Fibroblast of the aortic adventitia (primary cell): ENCODE measurements at regions not wholly inside any gene's neighbourhood (a gene's known extent, or its start where the extent isn't known, plus 50 kb on each side); places are given as distances from the start of the nearest gene placed in this dataset.

Experiments used
- DNase-seq: peaks from one replicate; pipeline ENCODE4 v3.0.0-alpha.2; 2010; ENCODE audit warnings: low read depth
- H3K4me3 ChIP-seq: 2 replicates; pipeline ENCODE4 v1.5.1; 2011; ENCODE audit warnings: low read depth, mild to moderate bottlenecking, control low read depth, low read length, moderate library complexity
- TF ChIP-seq, protein P1 (sequence below): IDR thresholded peaks from 2 replicates; pipeline ENCODE4 v1.5.1; 2011; ENCODE audit warnings: mild to moderate bottlenecking, low read length, control low read depth, inconsistent platforms; ENCODE audit not compliant: insufficient read depth

DNA sequence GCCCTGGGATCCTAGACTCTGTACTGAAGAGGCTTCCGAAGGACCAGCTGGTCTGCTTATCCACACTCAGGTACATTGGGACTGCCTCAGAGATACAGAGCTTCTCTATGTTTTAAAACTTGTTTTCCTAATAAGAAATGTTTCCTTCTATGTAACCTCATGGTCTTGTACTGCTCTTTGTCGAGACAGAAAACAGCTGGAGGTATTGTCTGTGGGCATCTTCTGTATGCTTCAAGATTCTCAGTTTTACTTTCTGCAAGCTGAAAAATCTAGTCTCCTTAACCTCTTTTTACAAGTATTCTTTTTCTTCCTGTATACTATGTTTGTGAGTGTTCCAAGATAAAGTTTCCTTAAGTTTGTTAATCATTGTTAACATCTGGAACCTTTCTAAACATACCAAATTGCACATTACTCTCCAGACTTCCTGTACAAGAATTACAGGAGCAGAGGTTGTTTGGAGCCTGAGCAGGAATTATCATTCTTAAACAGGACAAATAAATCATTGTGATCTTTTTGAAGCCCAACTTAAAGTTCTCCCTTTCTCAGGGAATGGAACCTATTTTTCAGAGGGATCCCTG, 358.3 kb upstream of the CFAP20DC start:
- no peak overlapping the region for H3K4me3 ChIP-seq

DNA sequence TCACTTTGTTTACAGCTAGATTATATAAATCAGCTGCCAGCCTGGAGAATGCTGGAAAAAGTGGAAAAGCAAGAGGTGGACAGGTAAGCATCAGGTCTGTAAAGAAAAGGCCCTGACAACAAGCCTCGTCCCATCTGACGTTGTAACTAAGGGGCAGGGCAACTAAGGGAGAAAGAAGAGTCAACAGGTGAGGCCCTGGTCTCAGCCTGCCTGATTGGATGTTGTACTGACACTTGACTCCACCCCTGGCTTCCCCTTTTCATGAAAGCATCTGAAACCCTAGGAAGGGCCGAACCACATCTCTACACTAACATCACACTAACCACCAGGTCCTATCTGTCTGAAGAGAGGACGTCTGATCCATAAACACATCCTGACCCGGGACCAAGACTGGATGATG, 357.6 kb upstream of the CFAP20DC start:
- TF ChIP-seq, protein P1, sequence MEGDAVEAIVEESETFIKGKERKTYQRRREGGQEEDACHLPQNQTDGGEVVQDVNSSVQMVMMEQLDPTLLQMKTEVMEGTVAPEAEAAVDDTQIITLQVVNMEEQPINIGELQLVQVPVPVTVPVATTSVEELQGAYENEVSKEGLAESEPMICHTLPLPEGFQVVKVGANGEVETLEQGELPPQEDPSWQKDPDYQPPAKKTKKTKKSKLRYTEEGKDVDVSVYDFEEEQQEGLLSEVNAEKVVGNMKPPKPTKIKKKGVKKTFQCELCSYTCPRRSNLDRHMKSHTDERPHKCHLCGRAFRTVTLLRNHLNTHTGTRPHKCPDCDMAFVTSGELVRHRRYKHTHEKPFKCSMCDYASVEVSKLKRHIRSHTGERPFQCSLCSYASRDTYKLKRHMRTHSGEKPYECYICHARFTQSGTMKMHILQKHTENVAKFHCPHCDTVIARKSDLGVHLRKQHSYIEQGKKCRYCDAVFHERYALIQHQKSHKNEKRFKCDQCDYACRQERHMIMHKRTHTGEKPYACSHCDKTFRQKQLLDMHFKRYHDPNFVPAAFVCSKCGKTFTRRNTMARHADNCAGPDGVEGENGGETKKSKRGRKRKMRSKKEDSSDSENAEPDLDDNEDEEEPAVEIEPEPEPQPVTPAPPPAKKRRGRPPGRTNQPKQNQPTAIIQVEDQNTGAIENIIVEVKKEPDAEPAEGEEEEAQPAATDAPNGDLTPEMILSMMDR: no peak
- no peak for DNase-seq
- no peak overlapping the region for H3K4me3 ChIP-seq

More for the DNA sequence above, 358.3 kb upstream of the CFAP20DC start:
- peak; percentile 28 for DNase-seq
- TF ChIP-seq, protein P1: no peak

DNA sequence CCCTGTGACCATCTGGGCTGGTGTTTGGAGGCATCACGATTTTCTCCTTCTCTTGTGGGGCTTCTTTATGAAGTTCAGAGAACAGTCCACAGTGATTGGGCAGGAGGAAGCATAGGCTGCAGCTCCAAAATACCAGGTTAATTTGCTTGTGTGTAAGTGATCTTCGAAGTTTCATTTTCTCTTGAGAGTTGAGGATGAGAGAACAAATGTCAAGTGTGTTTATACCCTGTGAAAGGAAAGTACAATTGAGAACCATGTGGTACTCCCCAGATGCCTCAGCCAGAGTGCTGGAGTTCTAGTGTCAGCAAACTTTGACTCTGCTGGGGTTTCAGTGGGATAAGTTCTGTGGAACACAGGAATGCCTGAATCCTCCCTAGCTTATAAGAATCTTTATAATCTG, 357.1 kb upstream of the CFAP20DC start:
- no peak for DNase-seq
- TF ChIP-seq, protein P1: no peak
- H3K4me3 ChIP-seq: no peak overlapping the region

DNA sequence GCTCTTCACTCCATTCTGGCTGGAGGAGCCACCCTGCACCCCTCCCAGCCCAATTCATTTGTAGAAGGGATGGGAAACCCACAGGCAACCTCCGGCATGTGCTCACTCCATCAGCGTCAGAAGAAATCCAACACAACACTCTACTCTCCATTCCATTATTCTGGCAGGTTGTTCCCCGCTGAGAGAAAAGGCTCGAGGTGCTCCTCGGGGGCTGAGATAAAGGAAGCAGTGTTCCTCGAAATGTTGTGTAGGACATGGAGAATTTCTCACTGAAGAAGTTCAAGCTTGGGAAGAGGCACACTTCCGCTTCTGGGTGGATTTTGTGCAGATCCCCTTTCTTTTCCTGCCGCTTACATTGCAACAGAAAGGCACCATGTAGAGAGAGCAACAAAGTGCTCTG, 355.0 kb upstream of the CFAP20DC start:
- DNase-seq: no peak
- TF ChIP-seq, protein P1: no peak

DNA sequence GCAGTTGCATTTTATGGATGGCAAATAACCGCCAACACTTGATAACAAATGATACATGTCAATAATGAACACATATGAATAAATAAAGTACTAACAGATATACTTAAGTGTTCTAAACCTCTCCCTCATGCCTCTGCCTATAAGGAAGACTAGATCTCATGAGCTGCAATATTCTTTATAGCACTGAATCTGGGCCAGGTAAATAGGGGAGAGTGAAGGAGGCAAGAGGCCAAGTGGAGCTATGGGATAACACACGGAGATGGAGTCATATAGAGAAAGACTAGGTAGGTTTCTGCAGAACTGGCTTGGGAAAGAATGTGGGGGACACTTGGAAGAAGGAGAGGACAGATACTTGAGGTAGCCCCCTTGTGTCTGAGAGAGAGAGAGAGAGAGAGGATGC, 354.2 kb upstream of the CFAP20DC start:
- TF ChIP-seq, protein P1: no peak
- no peak overlapping the region for H3K4me3 ChIP-seq
- no peak for DNase-seq

More for the DNA sequence above, 355.0 kb upstream of the CFAP20DC start:
- no peak overlapping the region for H3K4me3 ChIP-seq

DNA sequence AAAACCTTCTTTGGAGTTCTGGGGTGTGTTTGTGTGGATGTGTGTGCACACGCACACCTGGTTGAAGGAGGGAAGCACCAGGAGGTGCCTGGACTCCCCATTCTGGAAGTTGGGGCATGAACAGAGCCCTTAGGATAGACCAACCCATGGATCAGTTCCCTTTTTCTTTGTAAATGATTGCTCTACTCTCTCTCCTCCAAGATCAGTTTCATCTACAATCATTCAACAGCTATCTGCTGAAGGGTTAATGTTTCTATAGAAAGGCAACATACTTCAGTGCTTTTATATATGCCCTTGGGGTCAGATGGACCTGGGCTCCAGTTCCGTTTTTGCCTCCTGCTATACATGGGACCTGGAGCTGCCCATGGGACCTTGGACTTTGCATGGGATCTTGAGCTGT, 352.1 kb upstream of the CFAP20DC start:
- H3K4me3 ChIP-seq: no peak overlapping the region
- no peak for DNase-seq
- TF ChIP-seq, protein P1: no peak

DNA sequence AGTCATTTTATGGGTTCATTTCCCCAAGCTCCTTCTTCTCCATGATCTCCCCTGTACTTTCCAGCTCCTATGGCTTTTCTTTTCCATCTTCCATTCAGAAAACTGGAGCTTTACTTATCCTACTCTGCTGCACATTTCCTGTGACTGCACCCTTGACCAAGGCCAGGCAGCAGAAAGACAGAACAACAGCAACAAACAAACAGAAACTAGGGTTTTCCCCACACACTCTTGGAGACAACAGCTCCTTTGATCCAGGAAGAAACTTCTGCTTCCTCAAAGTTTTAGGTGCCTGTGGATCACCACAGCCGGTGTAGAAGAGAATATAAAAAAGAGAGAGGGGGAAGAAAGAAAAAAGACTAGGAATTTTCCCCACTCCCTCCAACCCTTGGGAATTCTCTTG, 342.3 kb upstream of the CFAP20DC start:
- no peak for DNase-seq
- TF ChIP-seq, protein P1: no peak
- H3K4me3 ChIP-seq: no peak overlapping the region
